Hindlimb muscle (tissue), 1 donor: ENCODE measurements at regions not wholly inside any gene's neighbourhood (a gene's known extent, or its start where the extent isn't known, plus 50 kb on each side); places are given as distances from the start of the nearest gene placed in this dataset.

Source experiments
- DNase-seq: peaks from one replicate; pipeline ENCODE4 v3.0.0-alpha.2; 2013

GRCh38 chr1:193697776-193698175 lies 511.4 kb upstream of the B3GALT2 start:
- DNase-seq: no peak

- DNase-seq: no peak
Measured at GRCh38 chr1:193697115-193697762, 510.8 kb upstream of the B3GALT2 start.

DNA sequence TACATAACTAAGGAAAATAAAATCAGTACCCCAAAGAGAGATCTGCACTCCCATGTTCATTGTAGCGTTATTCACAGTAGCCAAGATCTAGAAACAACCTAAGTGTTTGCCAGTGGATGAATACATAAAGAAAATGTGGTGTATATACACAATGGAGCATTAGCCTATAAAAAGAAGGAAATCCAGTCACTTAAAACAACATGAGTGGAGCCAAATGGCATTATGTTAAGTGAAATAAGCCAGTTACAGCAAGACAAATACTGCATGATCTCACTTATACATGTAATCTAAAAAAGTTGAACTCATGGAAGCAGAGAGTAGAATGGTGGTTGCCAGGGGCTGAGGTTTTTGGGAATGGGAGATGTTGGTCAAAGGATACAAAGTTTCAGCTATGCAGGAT lies 508.3 kb upstream of the B3GALT2 start:
- no peak for DNase-seq

DNA sequence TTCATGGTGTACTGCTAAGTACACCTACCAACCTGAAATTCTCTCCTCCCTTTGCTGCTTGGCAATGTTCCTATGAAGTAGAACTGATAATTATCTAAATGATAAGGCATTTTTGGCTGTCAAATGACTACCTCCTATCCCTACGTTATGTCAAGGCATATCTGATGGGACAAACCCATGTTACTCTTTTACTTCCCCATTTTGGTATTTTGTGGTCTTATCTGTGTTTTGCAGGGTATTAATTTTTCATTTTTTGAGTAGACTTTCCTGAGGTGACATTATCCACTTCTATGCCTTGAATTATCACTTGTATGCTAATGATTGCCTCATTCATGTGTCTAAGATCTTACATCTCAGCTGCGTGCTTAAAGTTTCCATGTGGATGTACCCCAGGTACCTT lies 499.6 kb upstream of the B3GALT2 start:
- DNase-seq: no peak

GRCh38 chr1:193681422-193681821 lies 495.0 kb upstream of the B3GALT2 start:
- no peak for DNase-seq

DNA sequence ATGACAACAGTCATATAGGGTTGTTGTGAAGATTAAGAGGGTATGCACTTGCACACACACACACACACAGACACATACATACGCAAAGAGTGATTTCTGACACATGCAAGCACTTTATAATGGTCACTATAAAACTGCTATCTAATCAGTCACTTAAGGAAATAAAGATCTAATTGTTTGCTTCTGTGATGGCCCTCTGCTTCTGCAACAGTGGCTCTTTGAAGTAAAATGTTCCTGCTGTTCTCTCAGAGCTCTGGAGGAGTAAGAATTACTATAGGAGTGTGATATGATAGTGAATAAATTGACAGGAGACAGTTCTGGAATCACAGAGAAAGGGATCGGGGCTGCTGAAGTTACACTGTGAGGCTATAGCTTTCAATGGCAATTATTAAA lies 494.5 kb upstream of the B3GALT2 start:
- DNase-seq: no peak

GRCh38 chr1:193680247-193680923 lies 494.0 kb upstream of the B3GALT2 start:
- DNase-seq: no peak

- DNase-seq: no peak
Measured at GRCh38 chr1:193677874-193678273, 491.5 kb upstream of the B3GALT2 start.

DNA sequence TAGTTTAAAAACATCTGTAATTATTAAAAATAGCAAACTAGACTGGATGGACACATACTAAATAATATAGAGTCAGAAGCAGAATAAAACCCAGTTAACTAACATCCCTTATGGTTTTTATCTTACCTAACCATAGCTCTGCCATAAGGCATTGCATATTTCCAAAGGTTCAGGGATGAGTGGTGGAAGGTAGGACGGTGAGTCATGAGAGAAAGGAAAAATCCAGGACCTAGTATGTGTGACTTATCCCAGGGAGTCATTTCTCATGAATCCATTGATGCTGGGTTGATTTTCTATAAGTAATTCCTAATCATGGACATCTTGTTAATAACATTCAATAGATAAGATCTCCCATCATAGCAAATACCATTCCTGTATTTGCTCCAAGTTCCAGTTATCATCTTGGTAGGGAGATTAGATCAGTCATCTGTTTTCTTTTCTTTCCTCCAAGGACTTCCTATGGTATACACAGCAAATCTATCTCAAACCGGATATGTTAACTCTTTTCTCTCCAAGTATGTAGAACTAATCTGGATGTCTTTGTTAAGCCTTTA lies 490.7 kb upstream of the B3GALT2 start:
- no peak for DNase-seq

DNA sequence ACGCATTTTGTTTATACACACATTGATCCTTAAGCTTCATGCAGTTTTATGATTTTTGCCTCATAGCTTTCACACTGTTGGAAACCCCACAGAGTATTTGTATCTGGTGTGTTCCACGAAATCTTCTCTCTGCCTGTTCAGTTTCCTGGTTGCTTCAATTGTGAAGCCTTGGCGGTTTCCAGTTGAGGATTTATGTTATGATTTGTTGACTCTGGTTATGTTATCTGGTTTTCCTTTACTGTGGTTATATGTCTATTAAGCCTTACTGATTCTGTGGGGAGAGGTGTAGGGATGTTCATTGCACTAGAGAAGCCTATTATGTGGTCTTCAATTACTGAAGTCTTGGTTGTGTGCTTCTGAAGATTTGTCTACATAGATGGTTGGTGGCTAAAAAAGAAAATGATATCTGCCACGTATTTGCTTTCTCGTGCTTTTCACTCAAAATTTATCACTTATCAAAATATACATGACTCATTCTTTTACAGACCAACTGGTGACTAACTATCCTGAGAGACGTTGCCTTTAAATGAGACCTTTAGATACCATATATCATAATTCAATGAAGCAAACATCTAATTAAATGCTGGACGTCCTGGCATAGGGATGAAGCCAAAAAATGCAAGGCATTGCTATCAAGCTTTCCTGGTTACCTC lies 488.0 kb upstream of the B3GALT2 start:
- no peak for DNase-seq

DNA sequence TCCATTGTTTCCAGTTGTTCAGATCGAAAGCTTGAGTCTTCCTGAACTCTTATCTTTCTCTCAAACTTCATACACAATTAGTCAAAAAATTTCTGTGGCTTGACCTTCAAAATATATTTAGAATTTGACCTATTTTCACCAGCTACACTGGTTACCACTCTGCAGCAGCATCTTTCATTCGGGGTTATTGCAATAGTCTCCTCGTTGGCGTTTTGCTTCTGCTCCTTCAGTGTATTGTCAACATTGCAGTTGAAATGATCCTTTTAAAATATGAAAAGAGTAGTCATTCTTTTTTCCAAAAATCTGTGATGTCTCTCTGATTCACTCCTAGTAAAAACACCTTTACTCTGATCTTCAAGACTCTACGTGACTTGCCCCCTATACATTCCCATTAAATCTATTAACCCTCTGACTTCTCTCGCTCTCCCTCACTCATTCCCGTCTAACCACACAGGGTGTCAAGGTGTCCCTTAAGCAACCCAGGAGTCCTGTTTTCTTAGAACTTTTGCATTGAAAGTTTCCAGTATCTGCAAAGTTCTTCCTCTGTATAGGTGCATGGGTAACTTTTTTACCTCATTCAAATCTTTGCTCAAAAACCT lies 480.2 kb upstream of the B3GALT2 start:
- DNase-seq: no peak

DNA sequence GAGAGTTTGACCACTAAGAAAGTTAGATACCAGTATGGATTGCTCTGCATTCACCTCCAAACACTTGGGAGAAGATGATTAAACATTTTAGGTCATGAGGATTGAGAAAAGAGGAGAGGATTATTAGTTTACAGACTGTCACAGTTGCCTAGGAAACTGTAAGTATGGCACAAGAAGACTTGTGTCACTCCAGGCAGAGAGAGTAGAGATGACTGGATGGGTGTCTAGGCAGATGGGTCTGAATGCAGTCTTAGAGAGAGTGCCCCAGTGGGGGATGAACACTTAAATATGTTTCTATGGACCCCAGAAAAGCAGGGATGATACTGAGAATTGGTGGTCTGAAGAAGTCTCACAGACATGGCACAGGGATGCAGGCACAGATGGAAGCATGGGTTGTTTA lies 477.6 kb upstream of the B3GALT2 start:
- no peak for DNase-seq

DNA sequence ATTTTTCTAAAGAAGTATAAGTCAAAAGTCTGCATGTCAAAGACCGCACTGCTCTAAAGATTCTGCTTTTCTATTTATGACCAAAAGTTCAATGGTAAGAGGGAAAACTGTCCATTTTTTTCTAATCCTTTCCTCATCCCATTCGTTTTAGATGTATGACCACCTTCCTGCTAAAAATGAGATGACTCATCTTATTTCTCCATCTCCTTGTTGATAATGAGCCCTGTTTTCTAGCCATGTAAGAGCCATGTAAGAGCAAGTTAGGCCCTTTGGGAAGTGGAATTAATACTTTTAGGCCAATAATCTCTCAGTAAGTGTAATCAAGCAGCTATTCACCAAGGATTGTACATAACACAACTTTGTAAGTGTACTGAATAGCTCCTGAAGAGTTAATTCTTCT lies 475.6 kb upstream of the B3GALT2 start:
- no peak for DNase-seq

- DNase-seq: no peak
Measured at GRCh38 chr1:193661385-193661784, 475.0 kb upstream of the B3GALT2 start.

DNA sequence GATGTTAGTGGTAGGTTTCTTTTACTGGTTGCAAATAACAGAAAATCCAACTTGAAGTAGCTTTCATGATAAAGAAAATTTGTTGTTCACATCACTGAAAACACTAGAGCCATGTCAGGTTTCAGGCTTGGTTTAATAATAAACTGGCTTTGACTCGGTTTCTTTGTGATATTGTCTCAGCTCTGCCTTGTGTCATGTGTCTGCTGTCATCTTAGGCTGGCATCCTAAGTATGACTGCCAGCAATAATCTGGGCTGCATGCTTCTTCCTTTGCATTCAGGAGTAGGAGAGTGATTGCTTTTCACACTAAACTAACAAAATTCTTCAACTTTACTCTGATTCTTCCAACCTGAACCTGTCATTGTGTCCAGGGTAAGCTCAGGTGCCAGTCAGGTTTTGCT lies 474.0 kb upstream of the B3GALT2 start:
- no peak for DNase-seq

GRCh38 chr1:193658691-193659090 lies 472.3 kb upstream of the B3GALT2 start:
- no peak for DNase-seq

GRCh38 chr1:193658081-193658480 lies 471.7 kb upstream of the B3GALT2 start:
- DNase-seq: no peak

DNA sequence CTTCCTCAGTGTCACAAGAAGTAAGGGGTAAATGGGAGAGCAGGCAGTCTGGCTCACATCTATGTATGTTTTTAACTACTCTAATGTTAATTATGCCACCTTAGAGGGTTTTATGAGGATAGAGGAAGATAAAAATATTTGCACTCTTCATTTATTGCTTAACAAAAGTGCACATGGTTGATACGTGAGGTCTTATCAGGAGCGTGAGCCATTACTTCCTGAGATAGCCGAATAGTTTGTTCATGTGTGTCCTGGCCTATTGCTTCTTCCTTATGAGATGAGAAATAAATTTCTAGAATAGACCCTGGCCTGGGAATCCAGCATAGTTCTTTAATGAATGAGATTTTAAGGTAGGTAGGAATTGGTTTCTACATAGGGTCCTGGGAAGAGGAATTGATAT lies 471.1 kb upstream of the B3GALT2 start:
- DNase-seq: no peak

- DNase-seq: no peak
Measured at GRCh38 chr1:193656841-193657240, 470.4 kb upstream of the B3GALT2 start.

DNA sequence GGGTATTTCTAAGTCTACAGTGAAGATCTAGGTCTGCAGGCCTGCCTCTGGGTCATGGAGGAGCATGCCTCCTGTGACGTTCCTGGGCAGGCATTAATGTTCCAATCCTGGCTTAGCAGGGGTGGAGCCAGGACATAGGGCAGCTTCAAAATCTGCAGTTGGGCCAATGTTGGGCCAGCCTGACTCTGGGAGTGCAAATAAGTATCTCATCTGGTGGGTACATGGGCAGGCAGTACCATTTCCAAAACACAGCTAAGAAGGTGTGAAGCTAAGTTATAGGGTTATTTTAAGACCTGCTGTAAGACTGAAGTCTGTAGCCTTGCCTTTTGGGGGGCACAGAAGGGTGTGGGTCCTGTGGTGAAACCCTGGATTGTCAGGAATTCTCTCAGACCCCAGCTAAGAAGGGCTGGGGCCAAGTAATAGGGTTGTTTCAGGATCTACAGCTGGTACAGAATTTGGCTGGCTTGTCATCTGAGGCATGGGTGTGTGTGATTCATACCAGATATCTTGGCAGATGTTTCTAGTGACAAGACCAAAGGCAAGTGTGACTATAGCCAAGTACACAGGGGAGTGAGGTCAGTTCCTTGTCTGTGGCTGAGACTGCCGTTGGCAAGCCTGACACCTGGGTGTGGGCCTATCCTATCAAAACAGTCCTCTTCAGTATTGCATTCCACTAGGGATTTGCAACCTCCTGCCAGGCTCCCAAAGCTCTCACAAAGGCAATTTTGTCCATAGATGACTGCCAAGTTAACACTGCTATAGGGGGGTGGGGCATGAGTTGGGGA lies 468.7 kb upstream of the B3GALT2 start:
- no peak for DNase-seq

GRCh38 chr1:193649587-193649986 lies 463.2 kb upstream of the B3GALT2 start:
- DNase-seq: no peak

- no peak for DNase-seq
Measured at GRCh38 chr1:193634876-193635275, 448.5 kb upstream of the B3GALT2 start.

- DNase-seq: no peak
Measured at GRCh38 chr1:193634470-193634869, 448.1 kb upstream of the B3GALT2 start.
